GM18505 (cell line): ENCODE measurements at regions not wholly inside any gene's neighbourhood (a gene's known extent, or its start where the extent isn't known, plus 50 kb on each side); places are given as distances from the start of the nearest gene placed in this dataset.
"Not testable (repeated sequence)": the region's sequence is repeated elsewhere in the genome, so short reads cannot be mapped to it uniquely, and the experiment has no call there.

Experiments
- ATAC-seq: cut with Tn5 transposase; IDR thresholded peaks from one replicate; pipeline ENCODE4 v1.9.1; 2021; ENCODE audit not compliant: unreplicated experiment
- POLR2A ChIP-seq: IDR thresholded peaks from 4 replicates; pipeline ENCODE4 v1.6.1; 2011; ENCODE audit warnings: borderline replicate concordance; ENCODE audit not compliant: insufficient read depth, insufficient read length; ENCODE audit errors: extremely low read depth

DNA sequence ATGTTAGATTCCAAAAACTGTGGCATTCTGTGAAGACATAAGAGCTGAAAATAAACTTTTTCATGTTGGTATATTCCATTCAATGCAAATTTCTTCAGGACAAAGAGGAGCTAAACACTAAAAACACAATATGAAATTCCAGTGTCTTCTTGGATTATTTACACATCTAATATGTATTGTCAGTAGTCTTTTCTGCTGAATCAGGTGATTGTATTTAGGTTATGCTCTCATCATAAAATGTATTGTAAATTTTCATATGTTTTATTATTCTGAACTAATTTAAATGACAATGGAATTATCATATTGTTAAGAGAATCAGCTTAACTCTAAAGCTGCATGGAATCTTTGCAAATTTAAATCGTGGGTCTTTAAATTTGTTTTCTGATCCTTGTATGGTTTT, 526.7 kb downstream of the PDHA2 start:
- TF ChIP-seq POLR2A, result no peak
- ATAC-seq, result no peak

DNA sequence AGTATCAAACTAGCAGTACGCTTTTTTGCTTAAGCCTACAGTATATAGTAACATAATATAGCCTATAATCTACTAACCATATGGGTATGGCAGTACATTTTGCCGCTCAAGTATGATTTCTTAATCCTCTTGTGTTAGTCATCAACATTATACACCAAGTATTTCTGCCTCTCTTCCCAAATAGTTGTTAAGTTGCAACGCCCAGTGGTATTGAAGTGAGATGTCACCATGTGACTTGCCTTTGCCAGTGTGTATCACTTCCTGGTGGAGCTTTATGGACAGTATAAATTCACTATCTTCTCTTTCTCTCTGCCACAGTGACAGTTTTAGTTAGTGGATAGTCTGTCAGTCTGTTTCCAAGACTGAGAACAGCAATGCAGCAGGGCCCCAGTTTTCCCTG, 535.5 kb downstream of the PDHA2 start:
- no peak for TF ChIP-seq POLR2A
- ATAC-seq, result no peak

DNA sequence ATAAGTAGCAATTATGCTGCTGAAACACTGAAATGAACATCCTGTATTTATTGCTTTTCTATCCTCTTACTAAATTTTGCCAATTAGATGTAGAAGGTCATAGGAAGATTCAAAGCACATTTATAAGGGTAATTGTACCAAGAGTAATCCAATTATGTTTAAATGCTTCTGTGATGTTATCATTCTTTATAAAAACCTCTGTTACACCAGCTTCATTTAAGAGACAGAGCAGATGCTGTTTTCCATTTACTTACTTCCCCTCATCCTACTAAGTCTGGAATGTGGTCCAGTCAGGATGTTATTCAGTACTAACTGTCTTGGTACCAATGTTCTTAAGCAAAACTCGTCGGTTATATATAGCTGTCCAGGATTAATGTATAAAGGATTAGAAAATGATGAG, 539.6 kb downstream of the PDHA2 start:
- no peak for TF ChIP-seq POLR2A
- ATAC-seq, result no peak

DNA sequence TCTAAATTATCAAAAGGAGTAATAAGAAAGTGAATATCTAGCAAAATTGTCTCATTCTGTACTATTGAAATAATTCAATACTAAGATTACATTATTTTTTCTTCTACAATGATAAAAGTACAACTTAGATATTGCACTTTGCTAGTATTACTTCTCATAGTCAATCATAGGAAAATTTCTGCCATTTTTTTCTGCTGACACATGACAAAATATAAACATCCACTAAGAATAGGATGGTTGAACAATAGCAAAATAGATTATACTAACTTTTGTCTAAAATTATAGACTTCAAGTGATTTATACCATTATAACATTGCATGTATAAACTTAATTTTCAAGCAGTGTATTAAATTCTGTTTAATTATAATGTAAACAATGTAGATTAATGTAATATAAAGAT, 540.2 kb downstream of the PDHA2 start:
- TF ChIP-seq POLR2A, result no peak
- no peak for ATAC-seq

DNA sequence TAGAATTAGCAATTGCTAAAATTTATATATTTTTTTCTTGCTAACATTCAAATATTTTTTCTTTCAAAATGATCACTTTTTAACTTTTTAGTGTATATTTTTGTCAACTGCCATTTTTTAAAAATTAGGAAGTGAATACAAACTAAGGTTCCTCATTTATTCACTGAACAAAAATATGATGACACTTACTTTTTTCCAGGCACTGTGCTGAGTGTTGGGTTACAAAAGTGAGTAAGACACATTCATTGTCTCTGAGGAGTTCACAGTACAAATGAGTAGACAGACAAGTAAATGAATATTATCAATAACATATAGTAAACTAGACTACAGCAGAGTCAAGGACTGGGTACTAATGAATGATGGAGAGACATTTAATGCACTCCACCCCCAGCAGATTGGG, 543.5 kb downstream of the PDHA2 start:
- ATAC-seq, result no peak
- no peak for TF ChIP-seq POLR2A

DNA sequence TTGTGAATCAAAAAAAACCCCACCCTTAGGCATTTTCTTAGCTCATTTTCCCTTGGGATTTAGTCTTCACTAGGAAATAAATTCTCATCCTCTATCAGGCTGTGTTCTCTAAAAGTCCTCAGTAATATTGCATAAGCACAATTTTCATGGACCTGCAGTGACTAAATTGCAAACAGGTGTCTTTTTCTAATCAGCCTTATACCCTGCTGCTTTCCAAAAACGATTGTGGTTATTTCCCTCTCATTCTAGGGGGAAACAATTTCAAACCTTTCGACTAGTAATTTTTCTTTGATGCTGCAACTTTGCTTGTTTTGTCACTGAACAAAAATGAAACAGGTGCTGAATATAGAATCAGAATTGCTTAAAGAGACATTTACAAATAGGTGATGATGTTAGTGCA, 549.9 kb downstream of the PDHA2 start:
- TF ChIP-seq POLR2A, result no peak
- no peak for ATAC-seq

DNA sequence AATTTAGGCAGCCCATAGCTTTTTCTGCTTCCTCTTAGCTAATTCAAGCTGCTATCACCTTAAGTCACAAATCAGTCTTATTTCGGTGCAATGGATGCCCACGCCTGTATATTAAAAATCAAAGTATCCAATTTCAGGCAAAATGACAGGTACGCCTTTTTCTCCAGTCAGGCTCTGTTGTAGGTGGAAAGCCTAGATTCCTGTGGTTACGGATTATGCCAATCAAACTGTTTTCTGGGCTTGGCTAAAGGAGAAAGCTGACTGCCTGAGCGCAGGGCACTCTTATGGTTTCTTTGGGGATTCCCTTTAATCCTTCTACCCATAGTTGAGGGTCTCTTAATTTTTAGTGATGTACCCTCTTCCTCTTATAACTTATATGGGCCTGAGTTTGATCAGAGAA, 550.5 kb downstream of the PDHA2 start:
- ATAC-seq, result no peak
- no peak for TF ChIP-seq POLR2A

DNA sequence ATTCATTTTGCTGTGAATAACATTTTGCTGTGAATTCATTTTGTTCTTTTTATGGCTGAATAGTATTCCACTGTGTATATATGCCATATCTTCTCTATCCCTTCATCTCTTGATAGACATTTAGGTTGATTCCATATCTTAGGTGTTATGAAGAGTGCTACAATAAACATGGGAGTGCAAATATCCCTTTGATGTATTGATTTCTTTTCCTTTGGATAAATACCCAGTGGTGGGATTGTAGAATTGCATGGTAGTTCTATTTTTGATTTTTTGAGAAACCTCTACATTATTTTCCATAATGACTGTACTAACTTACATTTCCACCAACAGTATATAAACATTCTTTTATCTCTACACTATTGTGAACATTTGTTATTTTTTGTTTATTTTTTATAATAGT, 555.9 kb downstream of the PDHA2 start:
- TF ChIP-seq POLR2A, result no peak
- ATAC-seq, result no peak

DNA sequence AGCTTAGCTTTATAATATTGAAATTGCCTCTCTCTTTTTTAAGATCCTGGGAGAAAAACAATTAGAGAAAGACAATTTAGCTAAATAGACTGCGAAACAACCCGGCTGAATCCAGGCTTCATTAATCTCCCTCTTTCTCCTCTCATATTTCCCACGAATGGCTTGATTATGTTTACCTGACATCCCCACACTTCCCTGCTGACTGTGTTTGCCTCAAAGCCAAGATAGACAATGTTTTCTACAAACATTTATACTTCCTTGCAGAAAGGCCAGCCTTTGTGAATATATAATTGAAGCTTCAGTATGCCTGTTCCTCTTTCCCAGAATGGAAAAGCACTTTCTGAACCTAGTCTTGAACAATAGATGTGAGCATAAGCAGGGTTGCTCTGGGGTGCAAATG, 566.8 kb downstream of the PDHA2 start:
- no peak for ATAC-seq
- no peak for TF ChIP-seq POLR2A

DNA sequence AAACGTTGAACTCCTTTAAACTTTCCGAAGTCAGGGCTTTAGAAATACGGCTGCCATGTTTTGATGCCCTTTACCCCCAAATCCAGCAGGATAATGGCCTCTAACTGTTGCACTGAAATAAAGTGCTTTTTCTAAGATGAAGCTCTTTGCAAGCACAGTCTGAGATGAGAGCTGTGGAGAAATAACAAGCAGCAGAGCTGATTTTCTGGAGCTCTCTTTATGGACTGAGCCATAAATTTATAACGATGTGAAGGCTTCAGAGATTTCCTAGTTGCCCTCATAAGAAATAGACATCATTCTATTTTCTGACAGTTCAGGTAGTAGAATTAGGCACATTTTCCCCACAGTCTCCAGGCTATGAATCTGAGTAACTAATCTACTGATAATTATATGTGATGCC, 567.3 kb downstream of the PDHA2 start:
- no peak for TF ChIP-seq POLR2A
- no peak for ATAC-seq

DNA sequence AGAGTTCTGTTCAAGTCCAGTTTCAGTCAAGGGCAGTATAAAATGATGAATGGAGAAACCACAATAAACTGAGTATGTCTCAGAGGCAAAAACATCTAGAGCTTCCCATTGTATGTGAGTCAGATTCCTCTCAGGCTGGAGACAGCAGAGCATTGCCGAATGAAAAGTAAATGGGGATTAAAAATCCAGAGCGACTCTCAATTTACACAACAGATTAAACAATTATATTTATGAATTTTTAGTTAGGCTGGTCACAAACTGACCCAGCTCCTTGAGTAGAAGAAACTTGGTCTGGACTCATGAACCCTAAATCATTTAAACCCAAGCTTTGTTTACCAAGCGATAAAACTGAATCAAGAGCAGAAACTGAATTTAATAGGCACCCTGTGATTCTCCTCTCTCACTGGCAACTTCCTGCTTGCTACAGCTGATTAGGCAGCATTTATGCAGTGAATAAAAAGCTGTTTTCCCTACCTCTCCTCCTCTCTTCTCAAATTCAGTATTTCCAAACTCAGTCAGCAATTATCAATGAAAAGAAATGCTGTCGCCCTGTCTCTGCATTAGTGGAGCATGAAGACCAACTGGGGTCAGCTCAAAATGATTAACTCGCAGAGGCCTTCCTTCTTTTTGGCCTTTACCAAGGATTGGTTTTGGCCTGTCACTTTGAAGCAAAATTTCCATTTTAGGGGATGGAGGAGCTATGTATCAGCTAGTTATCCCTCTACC, 568.0 kb downstream of the PDHA2 start:
- TF ChIP-seq POLR2A, result no peak
- no peak for ATAC-seq

DNA sequence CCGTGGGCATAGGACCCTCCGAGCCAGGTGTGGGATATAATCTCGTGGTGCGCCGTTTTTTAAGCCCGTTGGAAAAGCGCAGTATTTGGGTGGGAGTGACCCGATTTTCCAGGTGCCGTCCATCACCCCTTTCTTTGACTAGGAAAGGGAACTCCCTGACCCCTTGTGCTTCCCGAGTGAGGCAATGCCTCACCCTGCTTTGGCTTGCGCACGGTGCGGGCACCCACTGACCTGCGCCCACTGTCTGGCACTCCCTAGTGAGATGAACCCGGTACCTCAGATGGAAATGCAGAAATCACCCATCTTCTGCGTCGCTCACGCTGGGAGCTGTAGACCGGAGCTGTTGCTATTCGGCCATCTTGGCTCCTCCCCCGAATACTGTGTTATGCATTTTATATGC, 575.0 kb downstream of the PDHA2 start:
- not testable (repeated sequence) for ATAC-seq

DNA sequence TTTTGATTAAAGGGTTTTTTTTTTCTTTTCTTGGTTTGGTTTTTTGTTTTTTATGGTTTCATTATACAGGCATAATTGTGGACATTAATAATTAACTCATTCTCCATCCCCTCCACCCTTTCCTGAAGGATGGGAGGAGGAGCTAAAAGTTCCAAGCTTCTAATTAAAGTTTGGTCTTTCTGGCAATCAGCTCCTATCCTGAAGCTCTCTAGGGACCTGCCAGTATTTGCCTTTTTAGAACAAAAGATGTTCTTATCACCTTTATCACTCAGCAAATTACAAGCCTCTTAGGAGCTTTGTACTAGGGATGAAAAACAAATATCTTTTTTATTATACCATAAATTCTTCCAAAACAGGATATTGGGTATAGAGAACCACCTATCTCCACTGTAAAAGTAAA, 589.8 kb downstream of the PDHA2 start:
- no peak for ATAC-seq
- TF ChIP-seq POLR2A, result no peak

DNA sequence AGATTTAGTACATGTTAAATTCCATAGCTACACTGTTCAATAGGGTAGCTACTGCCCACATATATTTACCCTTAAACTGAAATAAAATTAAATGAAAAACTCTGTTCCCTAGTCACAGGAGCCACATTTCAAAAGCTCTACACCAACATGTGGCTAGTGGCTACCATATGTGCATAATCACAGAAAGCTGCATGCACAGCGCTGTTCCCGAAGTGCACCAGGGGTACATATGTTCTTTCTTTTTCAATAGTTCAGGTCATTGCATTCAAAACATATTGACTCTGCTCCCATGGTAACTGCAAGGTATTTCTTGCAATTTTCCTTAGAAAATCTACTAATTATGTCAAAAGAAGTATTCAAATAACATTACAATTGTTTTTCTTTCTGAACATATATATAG, 591.2 kb downstream of the PDHA2 start:
- TF ChIP-seq POLR2A, result no peak

DNA sequence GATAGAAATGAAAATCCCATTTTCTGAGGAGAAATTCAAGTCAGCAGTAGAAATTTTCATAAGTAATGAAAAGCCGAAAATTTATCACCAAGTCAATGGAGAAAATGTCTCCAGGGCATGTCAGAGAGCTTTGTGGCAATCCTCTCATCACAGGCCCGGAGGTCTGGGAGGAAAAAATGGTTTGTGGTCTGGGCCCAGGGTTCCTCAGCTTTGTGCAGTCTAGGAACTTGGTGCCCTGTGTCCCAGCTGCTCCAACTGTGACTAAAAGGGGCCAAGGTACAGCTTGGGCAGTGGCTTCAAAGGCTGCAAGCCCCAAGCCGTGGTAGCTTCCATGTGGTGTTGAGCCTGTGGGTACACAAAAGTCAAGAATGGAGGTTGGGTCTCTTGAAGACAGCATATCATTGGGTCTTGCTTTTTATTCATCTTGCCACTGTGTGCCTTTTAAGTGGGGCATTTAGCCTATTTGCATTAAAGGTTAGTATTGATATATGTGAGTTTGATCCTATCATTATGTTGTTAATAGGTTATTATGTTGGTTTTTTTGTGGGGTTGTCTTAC, 608.5 kb downstream of the PDHA2 start:
- ATAC-seq, result no peak
- no peak for TF ChIP-seq POLR2A

More for the DNA sequence above, 591.2 kb downstream of the PDHA2 start:
- no peak for ATAC-seq
